SK-N-SH (cell line): ENCODE measurements at regions not wholly inside any gene's neighbourhood (a gene's known extent, or its start where the extent isn't known, plus 50 kb on each side); places are given as distances from the start of the nearest gene placed in this dataset.

Source experiments
- EZH2phosphoT487 ChIP-seq: fragments of 200-600 bp; sonication (generic); IDR thresholded peaks from 2 replicates; pipeline ENCODE4 v1.6.1; 2017; ENCODE audit warnings: low read depth, mixed run types, mild to moderate bottlenecking, antibody characterized with exemption, moderate library complexity, borderline replicate concordance
- FOXM1 ChIP-seq: IDR thresholded peaks from 2 replicates; pipeline ENCODE4 v1.4.0; 2012; ENCODE audit warnings: low read depth, mild to moderate bottlenecking
- JUND ChIP-seq: IDR thresholded peaks from 2 replicates; pipeline ENCODE4 v1.4.0; 2012
- POLR2AphosphoS5 ChIP-seq: IDR thresholded peaks from 2 replicates; pipeline ENCODE4 v1.6.1; 2012; ENCODE audit warnings: low read depth, low read length
- RAD21 ChIP-seq: IDR thresholded peaks from 2 replicates; pipeline ENCODE4 v1.6.1; 2012; ENCODE audit warnings: mild to moderate bottlenecking, low read length
- RCOR1 ChIP-seq: fragments of 150-350 bp; IDR thresholded peaks from 2 replicates; pipeline ENCODE4 v1.6.1; 2017; ENCODE audit warnings: antibody characterized with exemption, low read length
- SIN3A ChIP-seq: IDR thresholded peaks from 2 replicates; pipeline ENCODE4 v1.6.1; 2012; ENCODE audit warnings: low read depth, mild to moderate bottlenecking, low read length, moderate library complexity, borderline replicate concordance
- TCF12 ChIP-seq: IDR thresholded peaks from 2 replicates; pipeline ENCODE4 v1.4.0; 2012
- TEAD4 ChIP-seq: IDR thresholded peaks from 2 replicates; pipeline ENCODE4 v1.4.0; 2012; ENCODE audit warnings: mild to moderate bottlenecking, borderline replicate concordance; ENCODE audit not compliant: insufficient read depth
- TF ChIP-seq, protein P1 (sequence below): fragments of 200-600 bp; sonication (generic); IDR thresholded peaks from 2 replicates; pipeline ENCODE4 v1.6.1; 2017; ENCODE audit warnings: antibody characterized with exemption, mild to moderate bottlenecking, moderate library complexity
- TF ChIP-seq, protein P2 (sequence below): fragments of 150-350 bp; IDR thresholded peaks from 2 replicates; pipeline ENCODE4 v1.6.1; 2017; ENCODE audit warnings: antibody characterized with exemption, low read length, low read depth, borderline replicate concordance
- TF ChIP-seq, protein P3 (sequence below): fragments of 150-350 bp; IDR thresholded peaks from 2 replicates; pipeline ENCODE4 v1.6.1; 2016; ENCODE audit warnings: mild to moderate bottlenecking, low read depth, low read length
- TF ChIP-seq, protein P4 (sequence below): IDR thresholded peaks from 2 replicates; pipeline ENCODE4 v1.4.0; 2012; ENCODE audit warnings: low read depth
- TF ChIP-seq, protein P5 (sequence below): IDR thresholded peaks from 2 replicates; pipeline ENCODE4; 2012

DNA sequence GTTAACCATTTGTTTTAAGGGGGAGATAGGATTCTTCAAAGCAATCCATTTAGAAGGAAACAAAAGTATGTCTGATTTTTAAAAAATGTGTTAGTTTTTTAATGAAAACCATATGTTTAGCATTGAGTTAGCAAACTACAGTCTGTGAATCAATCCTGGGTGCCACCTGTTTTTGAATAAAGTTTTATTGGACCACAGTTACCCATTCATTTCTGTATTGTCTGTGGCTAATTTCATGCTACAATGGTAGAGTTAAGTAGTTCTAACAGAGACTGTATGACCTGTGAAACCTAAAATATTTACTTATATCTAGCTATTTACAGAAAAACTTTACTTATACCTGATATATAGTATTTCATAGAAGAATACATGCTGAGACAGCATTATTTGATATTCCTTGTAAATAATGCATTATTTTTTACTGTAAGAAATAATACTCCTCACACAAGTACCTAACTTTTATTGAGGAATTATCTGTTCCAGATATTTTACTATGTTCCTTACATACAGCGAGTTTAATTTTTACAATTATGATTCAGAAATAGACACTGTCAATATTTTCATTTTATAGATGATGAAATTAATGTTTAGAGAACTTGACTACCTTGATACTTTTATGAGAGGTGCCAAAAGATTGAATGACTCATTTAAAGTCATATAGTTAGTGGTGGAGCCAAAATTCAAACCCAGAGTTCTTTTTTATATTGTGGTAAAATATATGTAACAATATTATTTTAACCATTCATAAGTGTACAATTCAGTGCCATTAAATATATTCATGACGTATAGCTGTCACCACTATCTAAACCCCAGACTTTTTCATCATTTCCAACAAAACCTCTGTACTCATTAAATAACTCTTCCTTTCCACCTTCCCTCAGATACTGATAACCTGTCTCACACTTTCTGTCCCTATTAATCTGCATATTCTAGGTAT lies 122.0 kb downstream of the GLUD2 start:
- TF ChIP-seq JUND (no peak), POLR2AphosphoS5 (no peak), TCF12 (no peak), SIN3A (no peak), TEAD4 (no peak), FOXM1 (no peak), EZH2phosphoT487 (no peak), RAD21 (no peak), RCOR1 (no peak)
- TF ChIP-seq, protein P1, sequence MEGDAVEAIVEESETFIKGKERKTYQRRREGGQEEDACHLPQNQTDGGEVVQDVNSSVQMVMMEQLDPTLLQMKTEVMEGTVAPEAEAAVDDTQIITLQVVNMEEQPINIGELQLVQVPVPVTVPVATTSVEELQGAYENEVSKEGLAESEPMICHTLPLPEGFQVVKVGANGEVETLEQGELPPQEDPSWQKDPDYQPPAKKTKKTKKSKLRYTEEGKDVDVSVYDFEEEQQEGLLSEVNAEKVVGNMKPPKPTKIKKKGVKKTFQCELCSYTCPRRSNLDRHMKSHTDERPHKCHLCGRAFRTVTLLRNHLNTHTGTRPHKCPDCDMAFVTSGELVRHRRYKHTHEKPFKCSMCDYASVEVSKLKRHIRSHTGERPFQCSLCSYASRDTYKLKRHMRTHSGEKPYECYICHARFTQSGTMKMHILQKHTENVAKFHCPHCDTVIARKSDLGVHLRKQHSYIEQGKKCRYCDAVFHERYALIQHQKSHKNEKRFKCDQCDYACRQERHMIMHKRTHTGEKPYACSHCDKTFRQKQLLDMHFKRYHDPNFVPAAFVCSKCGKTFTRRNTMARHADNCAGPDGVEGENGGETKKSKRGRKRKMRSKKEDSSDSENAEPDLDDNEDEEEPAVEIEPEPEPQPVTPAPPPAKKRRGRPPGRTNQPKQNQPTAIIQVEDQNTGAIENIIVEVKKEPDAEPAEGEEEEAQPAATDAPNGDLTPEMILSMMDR: no peak
- TF ChIP-seq, protein P2, sequence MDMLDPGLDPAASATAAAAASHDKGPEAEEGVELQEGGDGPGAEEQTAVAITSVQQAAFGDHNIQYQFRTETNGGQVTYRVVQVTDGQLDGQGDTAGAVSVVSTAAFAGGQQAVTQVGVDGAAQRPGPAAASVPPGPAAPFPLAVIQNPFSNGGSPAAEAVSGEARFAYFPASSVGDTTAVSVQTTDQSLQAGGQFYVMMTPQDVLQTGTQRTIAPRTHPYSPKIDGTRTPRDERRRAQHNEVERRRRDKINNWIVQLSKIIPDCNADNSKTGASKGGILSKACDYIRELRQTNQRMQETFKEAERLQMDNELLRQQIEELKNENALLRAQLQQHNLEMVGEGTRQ: no peak
- TF ChIP-seq, protein P3, sequence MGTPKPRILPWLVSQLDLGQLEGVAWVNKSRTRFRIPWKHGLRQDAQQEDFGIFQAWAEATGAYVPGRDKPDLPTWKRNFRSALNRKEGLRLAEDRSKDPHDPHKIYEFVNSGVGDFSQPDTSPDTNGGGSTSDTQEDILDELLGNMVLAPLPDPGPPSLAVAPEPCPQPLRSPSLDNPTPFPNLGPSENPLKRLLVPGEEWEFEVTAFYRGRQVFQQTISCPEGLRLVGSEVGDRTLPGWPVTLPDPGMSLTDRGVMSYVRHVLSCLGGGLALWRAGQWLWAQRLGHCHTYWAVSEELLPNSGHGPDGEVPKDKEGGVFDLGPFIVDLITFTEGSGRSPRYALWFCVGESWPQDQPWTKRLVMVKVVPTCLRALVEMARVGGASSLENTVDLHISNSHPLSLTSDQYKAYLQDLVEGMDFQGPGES: no peak
- TF ChIP-seq, protein P4, sequence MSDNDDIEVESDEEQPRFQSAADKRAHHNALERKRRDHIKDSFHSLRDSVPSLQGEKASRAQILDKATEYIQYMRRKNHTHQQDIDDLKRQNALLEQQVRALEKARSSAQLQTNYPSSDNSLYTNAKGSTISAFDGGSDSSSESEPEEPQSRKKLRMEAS: no peak
- TF ChIP-seq, protein P5, sequence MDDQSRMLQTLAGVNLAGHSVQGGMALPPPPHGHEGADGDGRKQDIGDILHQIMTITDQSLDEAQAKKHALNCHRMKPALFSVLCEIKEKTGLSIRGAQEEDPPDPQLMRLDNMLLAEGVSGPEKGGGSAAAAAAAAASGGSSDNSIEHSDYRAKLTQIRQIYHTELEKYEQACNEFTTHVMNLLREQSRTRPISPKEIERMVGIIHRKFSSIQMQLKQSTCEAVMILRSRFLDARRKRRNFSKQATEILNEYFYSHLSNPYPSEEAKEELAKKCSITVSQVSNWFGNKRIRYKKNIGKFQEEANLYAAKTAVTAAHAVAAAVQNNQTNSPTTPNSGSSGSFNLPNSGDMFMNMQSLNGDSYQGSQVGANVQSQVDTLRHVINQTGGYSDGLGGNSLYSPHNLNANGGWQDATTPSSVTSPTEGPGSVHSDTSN: no peak
